ENCODE measurements at regions not wholly inside any gene's neighbourhood (a gene's known extent, or its start where the extent isn't known, plus 50 kb on each side); places are given as distances from the start of the nearest gene placed in this dataset.
"Not testable (repeated sequence)": the region's sequence is repeated elsewhere in the genome, so short reads cannot be mapped to it uniquely, and the experiment has no call there.

GRCh38 chr1:10867914-10868598 is 71.6 kb upstream of the CASZ1 start:
- DNase-seq = no peak

- no peak for DNase-seq
Measured at GRCh38 chr1:10868599-10868965, 72.1 kb upstream of the CASZ1 start.

- DNase-seq = no peak
Measured at GRCh38 chr1:10869933-10870332, 73.5 kb upstream of the CASZ1 start.

- no peak for DNase-seq
Measured at GRCh38 chr1:10870493-10871096, 74.1 kb upstream of the CASZ1 start.

- no peak for DNase-seq
Measured at GRCh38 chr1:10873189-10873588, 76.7 kb upstream of the CASZ1 start.

GRCh38 chr1:10874351-10874750 is 77.9 kb upstream of the CASZ1 start:
- DNase-seq = no peak

- no peak for DNase-seq
Measured at GRCh38 chr1:10877894-10878293, 81.4 kb upstream of the CASZ1 start.

GRCh38 chr1:10878469-10878868 is 82.0 kb upstream of the CASZ1 start:
- DNase-seq = no peak

GRCh38 chr1:10880063-10880462 is 83.6 kb upstream of the CASZ1 start:
- DNase-seq = no peak

GRCh38 chr1:10881046-10881445 is 84.6 kb upstream of the CASZ1 start:
- DNase-seq = no peak

GRCh38 chr1:10882069-10882468 is 85.6 kb upstream of the CASZ1 start:
- DNase-seq = no peak

GRCh38 chr1:10887032-10887431 is 90.6 kb upstream of the CASZ1 start:
- not testable (repeated sequence) for DNase-seq

GRCh38 chr1:10888291-10888690 is 91.8 kb upstream of the CASZ1 start:
- no peak for DNase-seq

- no peak for DNase-seq
Measured at GRCh38 chr1:10888791-10889649, 92.6 kb upstream of the CASZ1 start.

- DNase-seq = no peak
Measured at GRCh38 chr1:10889650-10890353, 93.4 kb upstream of the CASZ1 start.

GRCh38 chr1:10890491-10891071 is 94.1 kb upstream of the CASZ1 start:
- DNase-seq = no peak

GRCh38 chr1:10891091-10891490 is 94.6 kb upstream of the CASZ1 start:
- DNase-seq = no peak

GRCh38 chr1:10892138-10893065 is 96.0 kb upstream of the CASZ1 start:
- no peak for DNase-seq

GRCh38 chr1:10895621-10896020 is 99.2 kb upstream of the CASZ1 start:
- DNase-seq = no peak

GRCh38 chr1:10896673-10897072 is 100.2 kb upstream of the CASZ1 start:
- no peak for DNase-seq

- no peak for DNase-seq
Measured at GRCh38 chr1:10897321-10897980, 101.0 kb upstream of the CASZ1 start.
